Type B pancreatic cell (in vitro differentiated cells): ENCODE measurements at regions not wholly inside any gene's neighbourhood (a gene's known extent, or its start where the extent isn't known, plus 50 kb on each side); places are given as distances from the start of the nearest gene placed in this dataset.

ENCODE experiments used
- DNase-seq: peaks from one replicate; pipeline ENCODE4 v3.0.0; 2021; ENCODE audit warnings: mixed read lengths; ENCODE audit not compliant: unreplicated experiment; ENCODE audit errors: extremely low spot score
- H3K27ac Mint-ChIP-seq: 2 replicates; pipeline ENCODE4 v1.8.0; 2021; ENCODE audit warnings: mild to moderate bottlenecking, mixed read lengths
- H3K27me3 Mint-ChIP-seq: 2 replicates; pipeline ENCODE4 v1.8.0; 2021; ENCODE audit warnings: mixed read lengths
- H3K36me3 Mint-ChIP-seq: 2 replicates; pipeline ENCODE4 v1.8.0; 2021; ENCODE audit warnings: mixed read lengths
- H3K4me1 Mint-ChIP-seq: one replicate; pipeline ENCODE4 v1.8.0; 2021; ENCODE audit warnings: mixed read lengths; ENCODE audit not compliant: unreplicated experiment
- H3K4me3 Mint-ChIP-seq: 2 replicates; pipeline ENCODE4 v1.8.0; 2021; ENCODE audit warnings: mild to moderate bottlenecking, mixed read lengths
- H3K9me3 Mint-ChIP-seq: 2 replicates; pipeline ENCODE4 v1.8.0; 2021; ENCODE audit warnings: mixed read lengths
- TF ChIP-seq, protein P1 (sequence below): fragments of 200-600 bp; sonication (generic); conservative IDR thresholded peaks from 2 replicates; pipeline ENCODE4 v1.5.0; 2021; ENCODE audit warnings: antibody characterized with exemption, mild to moderate bottlenecking

DNA sequence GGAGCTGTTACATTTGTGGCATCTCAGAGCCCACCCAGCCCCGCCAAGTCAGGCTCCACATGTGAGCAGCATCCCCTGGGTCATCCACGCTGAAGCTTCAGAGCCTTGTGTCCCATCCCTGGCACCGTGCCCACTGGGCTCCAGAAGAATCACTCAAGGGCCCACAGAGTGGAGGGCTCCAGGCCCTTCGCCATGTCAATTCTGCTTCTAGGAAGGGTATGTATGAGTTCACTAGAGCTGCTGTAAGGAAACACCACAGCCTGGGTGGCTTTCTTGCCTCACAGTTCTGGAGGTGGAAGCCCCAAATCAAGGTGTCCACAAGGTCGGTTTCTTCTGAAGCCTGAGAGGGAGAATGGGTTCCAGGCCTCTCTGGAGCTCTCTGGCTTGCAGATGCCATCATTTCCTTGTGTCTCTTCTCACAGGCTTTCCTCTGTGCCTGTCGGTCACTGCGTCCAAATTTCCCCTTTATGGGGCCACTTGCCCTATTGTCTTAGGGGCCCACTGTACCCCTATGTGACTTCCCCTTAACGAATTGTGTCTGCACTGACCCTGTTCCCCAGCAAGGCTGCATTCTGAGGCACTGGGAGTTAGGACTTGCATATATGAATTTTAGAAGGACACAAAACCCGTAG, 1476.0 kb downstream of the TBC1D22A start:
- Mint-ChIP-seq H3K4me1 (peaks cover 18% of the 10 kb centered on the region), H3K27ac (no peak overlapping the region), H3K36me3 (no peaks in the 10 kb centered on the region), H3K27me3 (peaks cover 26% of the 10 kb centered on the region), H3K4me3 (no peak overlapping the region), H3K9me3 (peaks cover 6% of the 10 kb centered on the region)
- no peak for DNase-seq
- TF ChIP-seq, protein P1, sequence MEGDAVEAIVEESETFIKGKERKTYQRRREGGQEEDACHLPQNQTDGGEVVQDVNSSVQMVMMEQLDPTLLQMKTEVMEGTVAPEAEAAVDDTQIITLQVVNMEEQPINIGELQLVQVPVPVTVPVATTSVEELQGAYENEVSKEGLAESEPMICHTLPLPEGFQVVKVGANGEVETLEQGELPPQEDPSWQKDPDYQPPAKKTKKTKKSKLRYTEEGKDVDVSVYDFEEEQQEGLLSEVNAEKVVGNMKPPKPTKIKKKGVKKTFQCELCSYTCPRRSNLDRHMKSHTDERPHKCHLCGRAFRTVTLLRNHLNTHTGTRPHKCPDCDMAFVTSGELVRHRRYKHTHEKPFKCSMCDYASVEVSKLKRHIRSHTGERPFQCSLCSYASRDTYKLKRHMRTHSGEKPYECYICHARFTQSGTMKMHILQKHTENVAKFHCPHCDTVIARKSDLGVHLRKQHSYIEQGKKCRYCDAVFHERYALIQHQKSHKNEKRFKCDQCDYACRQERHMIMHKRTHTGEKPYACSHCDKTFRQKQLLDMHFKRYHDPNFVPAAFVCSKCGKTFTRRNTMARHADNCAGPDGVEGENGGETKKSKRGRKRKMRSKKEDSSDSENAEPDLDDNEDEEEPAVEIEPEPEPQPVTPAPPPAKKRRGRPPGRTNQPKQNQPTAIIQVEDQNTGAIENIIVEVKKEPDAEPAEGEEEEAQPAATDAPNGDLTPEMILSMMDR = no peak

DNA sequence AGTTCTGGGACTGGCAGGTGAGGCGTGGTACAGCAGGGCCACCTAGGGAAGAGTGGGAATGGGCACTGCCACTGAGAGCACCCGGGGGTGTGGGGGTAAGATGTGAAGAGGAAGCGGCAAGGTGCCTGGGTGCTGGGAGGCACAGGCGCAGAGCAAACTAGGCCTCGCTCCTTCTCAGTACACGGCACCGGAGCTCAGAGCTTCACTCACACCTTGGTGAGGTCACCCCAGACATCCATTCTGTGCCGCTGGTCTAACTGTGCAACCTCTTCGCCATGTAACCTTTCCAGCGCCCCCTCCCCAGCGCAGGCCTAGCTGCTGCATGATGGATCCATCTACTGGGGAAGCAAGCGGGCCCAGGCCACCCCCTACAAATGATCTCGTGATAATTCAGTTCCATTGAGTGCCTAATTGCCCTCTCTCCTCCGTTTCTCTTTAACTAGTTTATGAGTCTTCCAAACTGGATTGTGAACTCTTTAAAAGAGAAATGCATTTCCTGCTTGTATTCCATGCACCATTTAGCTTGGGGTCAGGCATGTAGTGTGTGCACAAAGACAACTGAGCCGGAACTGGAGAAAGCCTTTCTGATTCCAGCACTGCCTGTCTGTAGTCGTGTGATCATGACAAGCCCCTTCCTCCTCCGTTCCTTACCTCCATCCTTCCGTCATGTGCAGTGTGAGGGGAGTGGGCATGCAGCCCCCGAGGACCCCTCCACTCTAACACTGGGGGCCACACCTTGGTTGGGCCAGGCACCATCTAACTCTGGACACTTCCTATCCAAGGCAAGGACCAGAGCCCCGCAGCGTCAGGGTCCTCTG, 1475.2 kb downstream of the TBC1D22A start:
- Mint-ChIP-seq H3K9me3 (peaks cover 7% of the 10 kb centered on the region), H3K27me3 (peaks cover 26% of the 10 kb centered on the region), H3K27ac (no peak overlapping the region), H3K36me3 (no peaks in the 10 kb centered on the region), H3K4me3 (no peak overlapping the region), H3K4me1 (peaks cover 18% of the 10 kb centered on the region)
- TF ChIP-seq, protein P1 = no peak
- DNase-seq = no peak

DNA sequence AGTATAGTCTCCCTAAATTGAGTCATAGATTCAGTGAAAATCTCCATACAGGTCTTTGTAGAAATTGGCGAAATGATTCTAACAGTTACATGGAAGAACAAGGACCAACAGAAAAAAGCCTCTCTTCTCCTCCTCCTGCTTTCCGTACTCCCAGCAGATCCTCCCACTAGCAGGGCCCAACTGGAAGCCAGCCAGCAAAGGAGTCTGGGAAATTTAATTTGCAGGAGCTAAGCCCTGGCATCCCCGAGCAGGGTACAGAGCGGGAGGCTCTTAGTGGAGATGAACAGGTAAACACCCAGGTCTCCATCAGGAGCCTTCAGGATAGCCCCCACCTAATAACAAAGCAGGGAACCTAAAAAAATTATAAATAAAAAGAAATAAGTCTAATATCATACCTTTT, 1473.8 kb downstream of the TBC1D22A start:
- H3K36me3 Mint-ChIP-seq = no peaks in the 10 kb centered on the region
- H3K27me3 Mint-ChIP-seq = peaks cover 30% of the 10 kb centered on the region
- peaks cover 18% of the 10 kb centered on the region for H3K4me1 Mint-ChIP-seq
- H3K9me3 Mint-ChIP-seq = peaks cover 15% of the 10 kb centered on the region
- H3K27ac Mint-ChIP-seq = no peak overlapping the region
- TF ChIP-seq, protein P1 = no peak
- DNase-seq = no peak
- H3K4me3 Mint-ChIP-seq = no peak overlapping the region

DNA sequence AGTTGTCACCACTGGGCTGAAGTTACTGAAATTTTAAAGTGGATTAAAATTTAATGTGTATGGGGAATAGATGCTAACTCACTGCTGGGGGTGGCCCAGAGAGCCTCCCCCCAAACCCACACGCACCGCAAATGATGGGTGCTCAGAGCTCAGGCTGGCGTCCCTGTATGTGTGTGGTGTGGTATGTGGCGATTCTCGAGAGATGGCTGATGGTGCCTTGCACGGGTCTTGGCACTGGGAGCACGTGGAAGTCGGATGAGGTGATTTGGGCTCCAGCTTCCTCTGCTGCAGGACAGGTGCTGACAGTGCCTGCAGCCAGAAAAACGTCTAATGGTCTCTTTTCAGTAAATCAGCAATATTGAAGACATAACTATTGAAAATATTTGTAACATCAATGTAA, 1473.3 kb downstream of the TBC1D22A start:
- no peak overlapping the region for H3K27ac Mint-ChIP-seq
- peaks cover 18% of the 10 kb centered on the region for H3K4me1 Mint-ChIP-seq

DNA sequence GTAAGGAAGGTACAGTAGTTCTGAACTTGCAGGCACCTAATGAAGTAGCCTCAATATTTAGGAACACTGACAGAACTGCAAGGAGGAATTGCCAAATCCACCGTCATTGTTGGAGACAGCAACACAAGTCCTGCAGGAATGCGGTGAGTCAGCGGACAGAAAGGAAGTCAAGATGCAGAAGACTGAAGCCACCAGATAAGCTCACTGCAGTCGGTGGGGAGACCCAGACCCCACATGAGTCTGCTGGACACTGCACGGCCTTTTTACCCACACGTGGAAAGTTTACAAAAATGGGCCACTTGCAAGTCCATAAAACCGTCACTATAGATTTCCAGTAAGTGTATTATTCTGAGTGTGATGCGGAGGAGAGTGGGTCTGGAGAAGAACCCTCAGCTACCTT, 1471.6 kb downstream of the TBC1D22A start:
- no peak for DNase-seq
- Mint-ChIP-seq H3K4me1 (peaks cover under 1% of the 10 kb centered on the region), H3K27ac (no peak overlapping the region), H3K9me3 (peaks cover 15% of the 10 kb centered on the region), H3K27me3 (peaks cover 10% of the 10 kb centered on the region), H3K36me3 (no peaks in the 10 kb centered on the region), H3K4me3 (no peak overlapping the region)
- TF ChIP-seq, protein P1 = no peak

More for the DNA sequence above, 1473.3 kb downstream of the TBC1D22A start:
- H3K4me3 Mint-ChIP-seq = no peak overlapping the region
- TF ChIP-seq, protein P1 = no peak
- peaks cover 27% of the 10 kb centered on the region for H3K27me3 Mint-ChIP-seq
- no peak for DNase-seq
- no peaks in the 10 kb centered on the region for H3K36me3 Mint-ChIP-seq
- H3K9me3 Mint-ChIP-seq = peaks cover 15% of the 10 kb centered on the region
